GM19035 (cell line): ENCODE measurements at regions not wholly inside any gene's neighbourhood (a gene's known extent, or its start where the extent isn't known, plus 50 kb on each side); places are given as distances from the start of the nearest gene placed in this dataset.

Source experiments
- ATAC-seq: cut with Tn5 transposase; IDR thresholded peaks from one replicate; pipeline ENCODE4 v1.9.1; 2021; ENCODE audit not compliant: unreplicated experiment

GRCh38 chr6:40910260-40910893 lies 128.6 kb downstream of the UNC5CL start:
- ATAC-seq: no peak

GRCh38 chr6:40909811-40910210 lies 129.2 kb downstream of the UNC5CL start:
- ATAC-seq: no peak

GRCh38 chr6:40907198-40907701 lies 131.8 kb downstream of the UNC5CL start:
- no peak for ATAC-seq

GRCh38 chr6:40906759-40907158 lies 132.3 kb downstream of the UNC5CL start:
- no peak for ATAC-seq

- no peak for ATAC-seq
Measured at GRCh38 chr6:40904583-40905194, 134.3 kb downstream of the UNC5CL start.

- no peak for ATAC-seq
Measured at GRCh38 chr6:40903456-40903855, 135.6 kb downstream of the UNC5CL start.

GRCh38 chr6:40901322-40902055 lies 137.5 kb downstream of the UNC5CL start:
- ATAC-seq: no peak

- no peak for ATAC-seq
Measured at GRCh38 chr6:40900791-40901190, 138.2 kb downstream of the UNC5CL start.

- no peak for ATAC-seq
Measured at GRCh38 chr6:40899684-40900155, 139.3 kb downstream of the UNC5CL start.

- no peak for ATAC-seq
Measured at GRCh38 chr6:40898073-40898472, 140.9 kb downstream of the UNC5CL start.

GRCh38 chr6:40897390-40898003 lies 141.5 kb downstream of the UNC5CL start:
- ATAC-seq: no peak

- no peak for ATAC-seq
Measured at GRCh38 chr6:40896696-40897095, 142.3 kb downstream of the UNC5CL start.

GRCh38 chr6:40894962-40895799 lies 143.8 kb downstream of the UNC5CL start:
- ATAC-seq: no peak

GRCh38 chr6:40893021-40893420 lies 146.0 kb downstream of the UNC5CL start:
- ATAC-seq: no peak

- no peak for ATAC-seq
Measured at GRCh38 chr6:40892223-40892622, 146.8 kb downstream of the UNC5CL start.

GRCh38 chr6:40891686-40892085 lies 147.3 kb downstream of the UNC5CL start:
- ATAC-seq: no peak

GRCh38 chr6:40891131-40891530 lies 147.9 kb downstream of the UNC5CL start:
- no peak for ATAC-seq

GRCh38 chr6:40889137-40889832 lies 149.7 kb downstream of the UNC5CL start:
- ATAC-seq: no peak

- no peak for ATAC-seq
Measured at GRCh38 chr6:40888456-40888990, 150.5 kb downstream of the UNC5CL start.
